Fibroblast of pulmonary artery (primary cell): ENCODE measurements at regions not wholly inside any gene's neighbourhood (a gene's known extent, or its start where the extent isn't known, plus 50 kb on each side); places are given as distances from the start of the nearest gene placed in this dataset.

ENCODE experiments used
- DNase-seq: peaks from one replicate; pipeline ENCODE4 v3.0.0-alpha.2; 2010; ENCODE audit warnings: low read depth
- H3K4me3 ChIP-seq: replicated peaks from 2 replicates; pipeline ENCODE4 v1.5.1; 2011; ENCODE audit warnings: low read depth, mild to moderate bottlenecking, control low read depth, low read length, moderate library complexity
- TF ChIP-seq, protein P1 (sequence below): IDR thresholded peaks from 2 replicates; pipeline ENCODE4 v1.5.1; 2011; ENCODE audit warnings: mild to moderate bottlenecking, control low read depth, low read length, inconsistent platforms; ENCODE audit errors: missing control alignments

- H3K4me3 ChIP-seq: no peak overlapping the region
- peak; percentile 60 for DNase-seq
- TF ChIP-seq, protein P1, sequence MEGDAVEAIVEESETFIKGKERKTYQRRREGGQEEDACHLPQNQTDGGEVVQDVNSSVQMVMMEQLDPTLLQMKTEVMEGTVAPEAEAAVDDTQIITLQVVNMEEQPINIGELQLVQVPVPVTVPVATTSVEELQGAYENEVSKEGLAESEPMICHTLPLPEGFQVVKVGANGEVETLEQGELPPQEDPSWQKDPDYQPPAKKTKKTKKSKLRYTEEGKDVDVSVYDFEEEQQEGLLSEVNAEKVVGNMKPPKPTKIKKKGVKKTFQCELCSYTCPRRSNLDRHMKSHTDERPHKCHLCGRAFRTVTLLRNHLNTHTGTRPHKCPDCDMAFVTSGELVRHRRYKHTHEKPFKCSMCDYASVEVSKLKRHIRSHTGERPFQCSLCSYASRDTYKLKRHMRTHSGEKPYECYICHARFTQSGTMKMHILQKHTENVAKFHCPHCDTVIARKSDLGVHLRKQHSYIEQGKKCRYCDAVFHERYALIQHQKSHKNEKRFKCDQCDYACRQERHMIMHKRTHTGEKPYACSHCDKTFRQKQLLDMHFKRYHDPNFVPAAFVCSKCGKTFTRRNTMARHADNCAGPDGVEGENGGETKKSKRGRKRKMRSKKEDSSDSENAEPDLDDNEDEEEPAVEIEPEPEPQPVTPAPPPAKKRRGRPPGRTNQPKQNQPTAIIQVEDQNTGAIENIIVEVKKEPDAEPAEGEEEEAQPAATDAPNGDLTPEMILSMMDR: no peak
Measured at GRCh38 chr4:187602339-187603092, 393.1 kb upstream of the ZFP42 start.

- TF ChIP-seq, protein P1: no peak
- peak; percentile 55 for DNase-seq
- H3K4me3 ChIP-seq: no peak overlapping the region
Measured at GRCh38 chr4:187603093-187604025, 392.2 kb upstream of the ZFP42 start.

GRCh38 chr4:187604984-187605383, 390.6 kb upstream of the ZFP42 start:
- no peak overlapping the region for H3K4me3 ChIP-seq
- DNase-seq: no peak
- TF ChIP-seq, protein P1: no peak

- TF ChIP-seq, protein P1: peak; percentile 84
- DNase-seq: peak; percentile 69
- no peak overlapping the region for H3K4me3 ChIP-seq
Measured at GRCh38 chr4:187606581-187606980, 389.0 kb upstream of the ZFP42 start.

- no peak overlapping the region for H3K4me3 ChIP-seq
- TF ChIP-seq, protein P1: no peak
- DNase-seq: peak; percentile 25
Measured at GRCh38 chr4:187608001-187608421, 387.6 kb upstream of the ZFP42 start.

DNA sequence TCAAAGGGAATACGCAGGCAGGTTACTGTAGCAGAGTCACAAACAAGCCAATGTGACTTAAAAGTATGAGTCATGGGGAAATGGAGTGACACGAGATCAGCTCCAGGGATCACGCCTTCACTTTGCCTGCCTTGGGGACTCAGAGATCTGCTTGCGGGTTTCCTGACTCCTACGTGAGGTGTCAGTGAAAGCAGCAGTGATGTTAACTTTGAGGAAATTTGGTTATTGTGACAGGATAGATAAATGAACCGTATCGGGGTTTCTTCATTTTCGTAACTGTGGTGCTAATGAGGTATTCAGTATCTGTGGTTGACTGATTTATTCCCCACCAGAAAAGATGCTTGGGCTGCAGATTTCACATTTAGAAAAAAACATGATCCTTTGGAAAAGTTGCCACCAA, 383.3 kb upstream of the ZFP42 start:
- no peak for DNase-seq
- H3K4me3 ChIP-seq: no peak overlapping the region
- TF ChIP-seq, protein P1: no peak
